ENCODE measurements at regions not wholly inside any gene's neighbourhood (a gene's known extent, or its start where the extent isn't known, plus 50 kb on each side); places are given as distances from the start of the nearest gene placed in this dataset.

DNA sequence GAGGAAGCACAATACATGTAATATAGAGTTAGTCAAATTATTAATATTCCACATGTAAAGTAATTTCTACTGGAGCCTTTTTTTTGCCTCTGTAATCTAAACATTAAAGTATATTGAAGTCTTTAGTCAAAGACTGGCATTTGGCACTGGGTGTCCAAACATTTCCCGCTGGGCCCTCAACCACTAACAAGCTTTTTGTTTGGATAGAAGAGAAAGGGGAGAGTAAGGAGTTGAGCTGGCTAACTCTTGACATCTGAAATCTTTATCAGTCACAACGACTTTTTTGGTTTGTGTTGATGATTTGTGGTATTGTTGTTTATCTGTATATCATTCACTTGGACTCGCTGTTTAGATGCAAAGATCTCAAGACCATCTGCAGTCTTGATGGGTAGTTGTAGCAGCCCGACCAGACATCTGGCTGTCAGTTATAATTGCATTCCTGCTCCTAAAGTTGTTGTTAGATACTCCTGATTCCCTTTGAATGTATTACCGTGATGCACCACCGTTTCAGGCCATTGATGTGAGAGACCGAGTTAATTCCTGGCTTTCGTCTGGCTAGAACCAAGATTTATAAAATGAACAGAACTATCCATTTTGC, 379.6 kb downstream of the MTX2 start:
- no peak for DNase-seq

DNA sequence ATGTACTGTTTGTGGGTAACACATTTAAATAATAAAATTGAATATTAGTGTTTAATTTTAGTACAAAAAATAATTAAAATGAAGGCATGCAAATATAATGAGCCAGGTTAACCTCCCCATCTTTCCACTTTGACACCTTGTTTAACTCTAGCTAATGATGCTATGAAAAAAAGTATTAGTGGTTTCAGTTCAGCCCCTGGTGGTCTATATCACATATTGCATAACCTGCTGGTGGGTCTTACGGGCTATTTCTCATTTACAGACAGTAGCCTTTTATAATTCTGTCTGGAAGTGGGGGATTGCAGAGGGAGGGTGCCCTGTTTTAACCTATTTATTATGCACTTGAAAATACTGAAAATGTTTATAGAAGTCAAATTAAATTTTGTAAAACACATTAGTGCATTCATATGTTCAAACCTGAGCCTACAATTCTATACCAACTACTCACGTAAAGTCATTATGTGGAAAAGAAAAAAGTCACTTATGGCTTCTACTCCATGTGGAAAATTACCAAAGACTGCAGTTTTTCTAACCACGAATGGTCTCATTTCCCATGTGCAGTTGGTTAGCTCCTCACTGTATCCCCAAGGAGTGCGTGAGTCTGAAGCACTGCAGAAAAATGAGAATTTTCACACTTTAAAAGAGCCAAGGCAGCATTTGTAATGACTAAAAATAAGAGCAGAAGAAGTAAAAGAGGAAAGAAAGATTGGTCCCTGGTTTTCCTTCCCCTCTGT, 381.0 kb downstream of the MTX2 start:
- no peak for DNase-seq

DNA sequence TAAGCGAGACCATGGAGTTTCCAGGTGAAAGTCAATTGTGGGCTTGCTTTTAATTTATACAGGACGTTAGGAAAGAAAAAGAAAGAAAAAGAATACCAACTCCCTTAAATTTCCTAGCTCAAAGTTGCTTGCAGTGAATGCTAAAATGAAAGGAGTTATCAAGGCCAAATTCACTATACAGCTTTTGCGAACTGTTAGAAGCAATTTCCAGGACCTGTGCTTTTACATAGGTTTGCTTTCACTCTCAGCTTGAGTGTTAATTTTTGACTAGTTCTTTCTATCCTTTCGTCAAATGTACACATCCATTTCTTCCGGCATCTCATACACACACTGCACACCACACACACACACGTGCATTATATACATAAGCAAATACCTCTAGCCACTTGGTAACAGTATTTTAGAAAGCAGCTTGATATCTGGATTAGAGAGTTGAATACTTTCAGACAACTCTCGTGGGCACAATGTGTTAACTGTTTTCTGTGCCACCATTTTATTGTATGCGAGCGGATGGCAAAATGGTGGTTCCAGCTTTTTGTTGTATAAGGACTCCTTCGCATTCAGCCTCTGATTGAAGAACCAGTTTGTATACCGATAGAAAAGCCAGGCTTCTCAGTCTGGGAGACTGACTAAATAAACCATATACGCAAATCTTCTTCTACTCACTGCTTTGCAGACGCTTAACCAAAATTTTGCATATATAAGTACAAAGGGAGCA, 381.8 kb downstream of the MTX2 start:
- no peak for DNase-seq

DNA sequence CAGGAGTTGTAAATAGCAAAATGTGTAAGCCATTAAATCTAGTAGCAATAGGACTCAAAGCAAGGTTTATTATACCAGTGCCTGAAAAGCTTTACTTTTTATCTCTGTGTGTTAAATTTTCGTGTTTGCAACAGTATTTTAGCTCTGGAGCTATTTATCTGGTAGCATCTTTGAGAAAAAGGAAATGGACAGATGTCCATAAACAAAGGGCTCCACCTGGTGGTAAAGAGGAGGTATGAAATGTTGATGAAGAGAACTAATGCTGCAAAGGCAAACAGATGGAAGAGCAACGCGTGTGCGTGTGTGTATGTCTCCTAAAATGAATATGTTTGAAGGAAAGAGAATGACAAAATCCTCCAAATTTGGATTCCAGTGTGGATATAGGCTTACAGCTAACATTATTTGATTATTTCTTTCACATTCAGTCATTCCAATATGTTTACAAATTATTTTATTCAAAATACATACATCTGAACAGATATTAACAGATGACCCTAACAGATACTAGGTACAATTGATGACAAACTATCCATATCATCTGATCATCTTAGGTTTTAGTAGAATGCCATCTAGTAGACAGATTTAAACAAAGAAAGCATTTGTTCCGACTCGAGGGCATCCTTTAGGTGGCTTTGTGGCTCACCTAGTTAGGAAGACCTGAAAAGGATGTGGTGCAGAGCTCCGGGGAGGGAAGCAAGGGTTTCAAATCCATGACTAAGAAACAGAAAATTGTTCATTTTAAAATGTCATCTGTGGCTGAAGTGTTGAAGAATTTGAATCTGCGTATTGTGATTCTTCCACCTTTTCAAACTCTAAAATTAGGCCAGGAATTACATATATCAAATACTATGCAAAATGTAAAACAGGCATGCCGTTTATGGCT, 383.3 kb downstream of the MTX2 start:
- DNase-seq: no peak

DNA sequence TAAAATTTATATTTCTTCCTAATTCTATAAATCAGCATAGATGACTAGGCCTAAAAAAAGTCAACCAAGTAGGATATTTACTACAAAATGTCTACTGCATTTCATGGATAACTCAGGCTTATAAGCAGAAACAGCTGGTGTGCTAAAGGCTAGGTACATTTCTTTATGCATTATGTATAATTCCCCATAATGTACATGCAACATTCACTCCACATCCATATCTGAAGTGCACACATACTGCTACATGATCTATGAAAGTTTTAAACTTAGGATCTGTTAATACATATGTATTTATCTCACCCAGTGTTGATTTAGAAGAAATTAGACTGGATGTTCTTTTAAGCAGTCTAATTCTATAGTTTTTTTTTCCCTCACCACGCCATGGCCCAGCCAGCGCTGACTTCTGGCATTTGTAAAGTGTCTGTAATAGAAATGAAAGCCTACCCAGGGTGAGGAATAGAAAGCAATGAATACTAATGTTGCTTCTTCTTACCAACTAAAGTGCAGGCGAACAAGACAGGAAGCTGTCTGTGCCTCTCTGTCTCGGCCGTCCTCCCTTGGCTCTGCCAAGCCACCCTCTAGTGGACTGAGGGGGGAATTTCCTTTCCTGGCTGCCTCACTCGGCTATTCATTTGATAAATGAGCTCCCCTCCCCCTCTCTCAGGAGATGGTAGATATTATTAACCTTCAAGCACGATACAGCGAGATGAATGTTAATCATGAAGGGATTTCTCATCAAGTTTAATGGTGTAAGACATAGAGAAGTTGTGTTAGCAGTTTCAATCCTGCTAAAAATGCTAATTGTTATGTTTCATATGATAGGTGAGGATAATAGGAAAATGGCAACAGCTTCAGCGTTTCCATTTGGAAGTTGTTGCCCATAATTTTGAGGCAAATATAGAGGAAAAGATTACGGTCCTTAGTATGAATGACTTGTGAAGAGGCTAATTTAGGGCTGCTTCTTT, 384.5 kb downstream of the MTX2 start:
- no peak for DNase-seq

DNA sequence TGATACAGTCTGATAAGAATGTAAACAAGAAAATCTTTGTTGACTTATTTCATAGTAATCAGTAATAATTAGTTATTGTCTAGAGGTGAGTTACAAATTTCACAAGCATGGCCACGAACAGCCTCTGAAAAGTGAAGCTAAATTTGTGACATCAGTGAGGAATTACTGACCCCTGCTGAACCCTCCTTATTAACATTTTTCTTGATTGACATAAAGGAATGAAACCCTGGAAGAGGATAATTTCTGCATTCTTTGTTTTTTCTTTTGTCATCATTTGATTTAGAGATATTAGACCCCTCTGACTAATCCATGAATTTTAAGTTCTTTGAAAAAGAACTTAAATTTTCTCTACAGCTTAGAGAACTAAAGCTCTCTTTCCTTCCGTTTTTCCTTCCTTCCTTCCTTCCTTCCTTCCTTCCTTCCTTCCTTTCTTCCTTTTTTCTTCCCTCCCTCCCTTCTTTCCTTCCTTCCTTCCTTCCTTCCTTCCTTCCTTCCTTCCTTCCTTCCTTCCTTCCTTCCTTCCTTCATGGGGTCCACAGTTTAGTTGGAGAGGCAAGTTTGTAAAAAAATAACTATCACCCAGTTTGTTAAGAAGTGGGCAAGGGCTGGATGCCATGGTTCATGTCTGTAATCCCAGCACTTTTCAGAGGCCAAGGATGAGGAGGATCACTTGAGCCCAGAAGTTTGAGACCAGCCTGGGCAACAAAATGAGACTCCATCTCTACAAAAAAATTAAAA, 387.0 kb downstream of the MTX2 start:
- no peak for DNase-seq

DNA sequence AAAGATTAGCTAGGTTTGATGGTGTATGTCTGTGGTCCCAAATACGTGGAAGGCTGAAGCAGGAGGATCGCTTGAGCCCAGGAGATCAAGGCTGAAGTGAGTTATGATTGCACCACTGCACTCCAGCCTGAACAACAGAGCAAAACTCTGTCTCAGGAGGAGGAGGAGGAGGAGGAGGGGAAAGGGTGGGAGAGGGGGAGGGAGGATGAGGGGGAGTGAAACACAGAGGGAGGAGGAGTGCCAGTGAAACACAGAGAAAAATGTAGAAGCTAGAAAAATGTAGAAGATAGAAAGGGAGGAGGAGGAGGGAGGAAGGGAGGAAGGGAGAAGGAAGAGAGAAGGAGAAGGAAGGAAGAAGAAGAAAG, 387.5 kb downstream of the MTX2 start:
- DNase-seq: no peak

DNA sequence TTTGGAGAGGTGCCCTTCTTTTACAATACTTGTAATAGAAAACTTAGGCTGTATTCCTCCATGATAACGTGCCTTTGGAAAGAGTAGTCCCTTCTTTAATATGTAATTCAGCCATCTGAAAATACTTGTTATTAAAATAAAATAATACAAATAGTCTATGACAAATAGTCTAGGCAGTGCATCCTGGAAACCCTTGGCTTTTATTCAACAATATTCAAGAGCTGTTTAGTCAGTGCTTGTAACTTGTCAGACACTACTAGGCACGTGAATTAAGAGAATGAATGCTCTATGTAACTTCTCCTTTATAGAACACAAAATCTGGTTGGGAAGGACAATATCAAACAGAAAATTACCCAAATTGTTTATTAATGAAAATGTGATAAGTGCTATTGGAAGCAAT, 388.2 kb downstream of the MTX2 start:
- DNase-seq: no peak

DNA sequence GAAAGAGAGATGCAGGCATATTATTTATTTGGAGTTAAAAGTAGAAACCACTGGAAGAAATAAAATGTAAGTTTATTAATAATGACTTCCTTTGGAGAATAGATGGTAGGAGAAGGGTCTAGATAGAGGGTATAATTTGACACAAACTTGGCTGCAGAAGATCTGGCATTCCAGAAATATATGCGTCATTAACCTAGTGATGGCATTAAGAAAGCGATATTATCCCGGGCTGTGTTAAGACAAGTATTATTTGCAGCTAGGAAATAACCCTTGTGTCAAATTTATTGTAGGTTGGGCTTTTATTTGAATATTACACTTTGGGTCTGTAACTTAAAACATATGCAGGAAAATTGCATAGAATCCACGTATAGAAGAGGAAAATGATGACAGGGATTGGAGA, 389.5 kb downstream of the MTX2 start:
- DNase-seq: no peak

DNA sequence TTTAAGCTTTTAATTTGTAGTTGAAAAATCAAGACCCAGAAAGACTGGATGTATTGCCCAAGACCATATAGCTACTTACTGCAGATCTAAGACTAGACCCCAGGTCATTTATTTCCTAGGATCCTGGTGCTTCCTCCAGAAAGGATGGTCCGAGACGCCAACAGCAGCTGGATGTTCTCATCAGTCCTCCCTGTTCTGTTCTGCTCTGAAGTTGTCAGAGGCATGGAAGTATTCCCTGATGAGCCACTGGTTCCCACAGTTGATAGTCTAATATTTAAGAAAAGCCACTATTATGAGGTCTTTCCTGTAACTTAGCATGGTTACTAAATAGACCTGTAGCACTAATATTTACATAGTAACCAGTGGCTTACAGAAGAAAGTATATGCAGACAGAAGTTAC, 393.5 kb downstream of the MTX2 start:
- no peak for DNase-seq

DNA sequence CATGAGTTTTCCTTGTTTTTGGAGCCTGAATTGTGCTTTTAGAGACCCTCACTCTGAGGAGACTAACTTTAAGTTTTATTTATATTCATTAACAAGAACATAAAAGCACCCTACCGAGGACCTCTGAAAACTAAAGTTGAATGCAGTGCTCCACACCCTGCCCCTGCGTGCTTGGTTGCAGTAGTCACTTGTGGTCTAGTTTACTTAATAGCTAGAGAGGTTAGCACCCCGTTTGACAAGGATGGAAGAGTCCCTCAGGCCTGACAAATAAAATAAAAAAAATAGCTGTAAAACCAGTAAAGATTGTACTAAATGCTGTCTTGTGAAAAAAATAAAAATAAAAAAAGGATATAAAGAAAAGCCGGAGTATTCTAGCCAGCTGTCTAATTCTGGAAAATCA, 395.2 kb downstream of the MTX2 start:
- DNase-seq: no peak

DNA sequence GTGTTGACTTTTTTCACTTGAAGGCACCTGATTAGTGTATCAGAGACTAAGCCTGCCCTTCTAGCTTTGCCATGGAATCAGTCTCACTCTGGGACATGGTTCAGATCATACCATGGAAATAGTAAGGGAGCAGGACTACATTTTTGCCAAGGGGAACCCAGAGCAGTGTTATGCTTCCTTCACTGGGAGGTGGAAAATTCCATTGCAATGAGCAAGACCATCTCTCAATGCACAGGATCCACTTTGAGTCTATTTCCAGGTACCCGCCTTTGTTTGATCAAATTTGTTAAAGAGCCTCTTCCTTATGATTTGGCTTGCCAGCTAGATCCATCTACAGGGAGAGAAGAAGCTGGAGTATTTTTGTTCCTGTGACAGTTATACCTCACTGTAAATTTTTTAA, 395.8 kb downstream of the MTX2 start:
- no peak for DNase-seq

DNA sequence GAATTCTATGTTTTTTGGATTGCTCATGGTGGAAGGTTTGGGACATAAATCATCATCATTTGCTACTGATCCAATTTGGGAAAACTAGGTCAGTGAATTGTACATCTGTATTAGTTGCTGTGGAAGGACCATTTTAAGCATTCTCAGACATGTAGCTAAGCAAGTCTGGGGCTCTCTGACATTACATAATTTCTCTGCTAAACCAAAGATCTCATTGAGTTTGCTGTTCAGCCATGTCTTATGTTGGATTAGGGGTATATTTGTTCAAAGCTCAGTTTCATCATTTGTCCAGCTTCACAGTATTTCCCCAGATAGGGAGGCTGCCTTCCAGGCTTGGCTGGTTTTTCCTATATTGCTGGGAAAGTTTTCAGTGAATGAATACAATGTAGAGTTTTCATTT, 399.7 kb downstream of the MTX2 start:
- DNase-seq: no peak

DNA sequence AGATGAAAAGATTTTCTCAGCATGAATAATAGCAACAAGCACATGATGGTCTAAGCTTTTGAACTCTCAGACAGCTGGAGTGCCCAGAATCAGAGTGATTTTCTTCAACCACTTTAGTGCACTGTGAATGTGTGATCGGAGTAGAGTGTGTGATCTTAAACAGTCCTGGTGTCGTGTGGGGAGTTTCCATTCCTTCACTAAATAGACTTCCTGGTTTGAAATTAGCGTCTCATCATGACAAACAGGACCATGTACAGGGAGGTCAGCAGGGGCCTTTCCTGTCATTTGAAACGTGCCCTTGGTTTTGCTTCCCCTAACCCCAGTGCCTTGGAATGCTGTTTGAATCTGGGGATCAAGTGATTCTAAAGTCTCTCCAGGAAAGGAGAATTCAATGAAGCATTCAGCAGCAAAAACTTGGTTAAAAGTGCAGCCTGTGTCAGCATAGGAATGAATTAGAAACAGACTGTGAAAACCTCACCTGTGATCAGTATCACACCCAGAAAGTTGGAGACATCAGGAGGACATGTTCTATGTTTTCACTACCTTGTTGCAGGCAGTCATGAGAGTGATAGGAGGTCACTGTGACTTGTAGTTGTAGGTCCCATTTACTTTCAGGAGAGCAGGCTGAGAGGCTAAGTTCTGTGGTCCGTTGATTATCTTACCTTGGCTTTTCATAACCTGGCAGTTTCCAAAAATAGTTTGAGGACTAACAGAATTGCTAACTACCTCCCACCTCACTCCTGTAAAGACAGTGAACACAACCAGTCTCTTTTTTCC, 400.3 kb downstream of the MTX2 start:
- no peak for DNase-seq

DNA sequence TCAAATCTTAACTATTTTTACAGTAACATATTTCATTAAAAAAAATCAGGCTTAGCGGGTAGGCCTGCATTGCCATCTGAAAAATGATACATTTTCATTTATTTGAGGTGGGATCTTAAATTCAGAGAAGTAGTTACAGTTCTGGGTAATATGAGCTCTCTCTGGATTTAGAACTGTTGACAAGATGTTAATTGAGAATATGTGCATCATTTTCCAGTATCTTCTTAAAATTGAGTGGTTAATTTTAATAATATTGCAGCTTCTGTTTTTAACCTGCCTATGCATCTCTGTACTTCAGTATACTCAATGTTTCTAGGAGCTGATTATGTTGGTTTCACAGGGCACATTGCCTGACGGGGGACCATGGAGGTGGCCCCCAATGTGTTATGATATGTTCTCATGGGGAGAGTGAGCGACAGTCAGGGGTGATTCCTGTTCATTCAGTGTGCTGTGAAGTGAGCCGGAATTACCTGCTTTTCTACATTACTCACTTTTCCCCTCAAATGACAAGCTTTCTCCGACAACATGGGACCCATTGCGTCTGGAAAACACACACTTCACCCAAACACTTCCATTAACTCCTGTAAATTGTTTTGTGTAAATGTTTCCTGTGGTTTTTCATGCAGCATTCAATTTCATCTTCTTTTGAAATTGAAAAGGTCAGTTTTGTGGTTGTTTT, 406.2 kb downstream of the MTX2 start:
- DNase-seq: no peak

DNA sequence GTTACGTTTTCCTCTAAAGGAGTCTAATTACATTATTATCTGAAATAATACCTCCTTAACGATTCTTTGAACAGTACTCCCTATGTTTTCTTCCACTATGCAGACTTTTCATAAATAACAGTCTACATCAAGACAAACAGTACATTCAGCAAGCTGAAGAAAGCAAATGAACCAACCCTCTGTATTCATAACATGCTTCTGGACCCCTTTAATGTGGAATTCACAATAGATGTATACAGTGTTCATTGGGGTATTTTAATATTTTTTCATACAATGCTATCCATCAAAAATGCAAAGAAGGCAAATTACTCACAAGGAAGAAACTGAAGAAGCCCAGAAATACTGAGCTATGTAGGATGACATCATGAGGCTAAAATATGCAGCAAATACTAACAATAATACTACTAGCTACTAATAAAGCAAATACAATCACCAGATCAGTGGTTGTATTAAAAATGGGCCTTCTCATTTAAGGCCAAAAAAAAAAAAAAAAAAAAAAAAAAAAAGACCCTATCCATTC, 408.6 kb downstream of the MTX2 start:
- DNase-seq: no peak

DNA sequence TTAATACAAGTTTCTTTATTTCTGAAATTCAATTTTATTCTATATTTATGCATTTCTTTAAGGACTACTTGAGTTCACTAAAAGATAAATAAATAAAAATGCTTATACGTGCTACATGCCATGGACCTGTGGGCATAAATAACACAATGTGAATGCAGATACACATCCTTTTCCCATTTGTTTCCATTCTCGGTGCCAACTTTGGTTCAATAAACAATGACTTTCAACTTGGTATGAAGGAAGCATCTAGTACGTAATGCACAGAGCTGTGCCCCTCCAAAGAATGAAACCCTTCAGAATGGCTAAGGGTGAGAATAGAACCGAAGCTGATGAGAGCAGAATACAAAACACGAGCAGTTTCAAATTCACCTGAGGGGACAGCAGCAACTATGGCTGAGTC, 409.3 kb downstream of the MTX2 start:
- DNase-seq: no peak

DNA sequence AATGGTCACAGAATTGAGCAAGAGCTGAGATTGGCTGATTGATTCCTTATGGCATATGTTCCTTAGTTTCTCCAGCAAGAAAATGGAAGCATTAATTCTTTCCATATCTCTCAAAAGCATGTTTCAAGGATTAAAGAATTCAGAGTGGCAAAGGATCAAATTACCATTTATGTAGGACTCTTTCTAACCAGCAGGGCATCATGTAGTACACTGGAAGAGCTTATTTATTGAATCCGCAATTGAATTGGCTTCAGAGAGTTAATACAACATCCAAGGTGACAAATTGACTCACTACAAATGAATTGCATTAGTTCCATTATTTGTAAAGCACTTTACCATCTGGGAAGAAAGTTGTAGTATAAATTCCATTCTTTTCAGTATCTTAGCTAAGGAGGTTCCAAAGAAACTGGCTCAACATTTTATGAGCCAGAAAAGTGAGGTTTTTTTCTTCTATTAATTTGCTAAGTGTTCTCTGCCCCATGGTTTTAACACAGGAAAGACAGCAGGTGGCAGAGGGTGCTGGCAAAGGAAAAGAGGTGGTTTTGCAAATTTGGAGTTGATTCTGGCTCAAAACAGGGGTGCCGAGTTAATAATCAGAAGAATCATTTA, 409.9 kb downstream of the MTX2 start:
- DNase-seq: no peak
